IMR-90 (cell line): ENCODE measurements at regions not wholly inside any gene's neighbourhood (a gene's known extent, or its start where the extent isn't known, plus 50 kb on each side); places are given as distances from the start of the nearest gene placed in this dataset.

Source experiments
- BHLHE40 ChIP-seq: fragments of 150-350 bp; IDR thresholded peaks from 2 replicates; pipeline ENCODE4 v1.6.1; 2016; ENCODE audit warnings: mild to moderate bottlenecking, low read depth, low read length
- MXI1 ChIP-seq: IDR thresholded peaks from 2 replicates; pipeline ENCODE4 v1.6.1; 2012; ENCODE audit warnings: low read depth, mild to moderate bottlenecking, low read length, moderate library complexity, borderline replicate concordance
- POLR2A ChIP-seq: IDR thresholded peaks from 2 replicates; pipeline ENCODE4 v1.6.1; 2012; ENCODE audit warnings: mild to moderate bottlenecking, low read depth, low read length
- RAD21 ChIP-seq: IDR thresholded peaks from 2 replicates; pipeline ENCODE4 v1.6.1; 2012; ENCODE audit warnings: low read length, improper control_type of control experiment
- RFX5 ChIP-seq: IDR thresholded peaks from 2 replicates; pipeline ENCODE4 v1.8.0; 2012; ENCODE audit warnings: low read depth, mild to moderate bottlenecking, low read length, moderate library complexity
- SMC3 ChIP-seq: fragments of 150-350 bp; IDR thresholded peaks from 2 replicates; pipeline ENCODE4 v1.6.1; 2016; ENCODE audit warnings: low read depth, mild to moderate bottlenecking, antibody characterized with exemption, low read length, moderate library complexity
- TF ChIP-seq, protein P1 (sequence below): conservative IDR thresholded peaks from 2 replicates; pipeline ENCODE4 v1.5.1; 2012; ENCODE audit warnings: mild to moderate bottlenecking, low read depth, low read length, improper control_type of control experiment

DNA sequence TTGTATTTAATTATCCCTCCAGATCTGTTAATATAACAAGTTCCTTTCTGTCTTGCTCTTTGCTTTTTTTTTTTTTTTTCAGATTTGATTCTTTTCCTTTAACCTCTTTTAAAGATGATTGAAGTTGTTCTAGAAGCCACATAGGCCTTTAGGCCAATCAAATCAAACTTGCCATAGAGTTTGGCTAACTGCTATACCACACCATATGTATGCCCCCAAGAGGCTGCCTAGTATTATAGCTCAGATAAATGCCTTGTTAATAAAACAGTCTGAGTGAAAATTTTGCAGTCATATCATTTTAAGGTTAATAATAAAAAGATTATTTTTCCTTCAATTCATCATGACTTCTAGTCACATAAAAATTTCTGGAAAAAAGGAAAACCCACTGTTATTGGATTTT is 696.0 kb upstream of the CHRM3 start:
- TF ChIP-seq POLR2A (no peak), SMC3 (no peak; the same call in 1 of the 2 replicates), RAD21 (peak; percentile 45), RFX5 (no peak), BHLHE40 (no peak), MXI1 (no peak)
- TF ChIP-seq, protein P1, sequence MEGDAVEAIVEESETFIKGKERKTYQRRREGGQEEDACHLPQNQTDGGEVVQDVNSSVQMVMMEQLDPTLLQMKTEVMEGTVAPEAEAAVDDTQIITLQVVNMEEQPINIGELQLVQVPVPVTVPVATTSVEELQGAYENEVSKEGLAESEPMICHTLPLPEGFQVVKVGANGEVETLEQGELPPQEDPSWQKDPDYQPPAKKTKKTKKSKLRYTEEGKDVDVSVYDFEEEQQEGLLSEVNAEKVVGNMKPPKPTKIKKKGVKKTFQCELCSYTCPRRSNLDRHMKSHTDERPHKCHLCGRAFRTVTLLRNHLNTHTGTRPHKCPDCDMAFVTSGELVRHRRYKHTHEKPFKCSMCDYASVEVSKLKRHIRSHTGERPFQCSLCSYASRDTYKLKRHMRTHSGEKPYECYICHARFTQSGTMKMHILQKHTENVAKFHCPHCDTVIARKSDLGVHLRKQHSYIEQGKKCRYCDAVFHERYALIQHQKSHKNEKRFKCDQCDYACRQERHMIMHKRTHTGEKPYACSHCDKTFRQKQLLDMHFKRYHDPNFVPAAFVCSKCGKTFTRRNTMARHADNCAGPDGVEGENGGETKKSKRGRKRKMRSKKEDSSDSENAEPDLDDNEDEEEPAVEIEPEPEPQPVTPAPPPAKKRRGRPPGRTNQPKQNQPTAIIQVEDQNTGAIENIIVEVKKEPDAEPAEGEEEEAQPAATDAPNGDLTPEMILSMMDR, result peak; percentile 30
